Thyroid gland (tissue), 4 donors: ENCODE measurements at regions not wholly inside any gene's neighbourhood (a gene's known extent, or its start where the extent isn't known, plus 50 kb on each side); places are given as distances from the start of the nearest gene placed in this dataset.
"Not testable (repeated sequence)": the region's sequence is repeated elsewhere in the genome, so short reads cannot be mapped to it uniquely, and the experiment has no call there.

Source experiments
- DNase-seq, 2 donors: peaks; one replicate each; pipeline ENCODE4 v3.0.0-alpha.2; 2019
- H3K27ac ChIP-seq, 3 donors: fragments of 200-600 bp; sonication (generic); 1 replicate in 2 of 3; 2 replicates in 1 of 3; pipeline ENCODE4 v1.5.1; 2016 to 2019; ENCODE audit warnings: mild to moderate bottlenecking in 1 of 3, moderate library complexity in 1 of 3
- H3K27me3 ChIP-seq: fragments of 200-600 bp; sonication (generic); one replicate; pipeline ENCODE4 v1.5.1; 2019
- H3K36me3 ChIP-seq, 2 donors: fragments of 200-600 bp; sonication (generic); one replicate each; pipeline ENCODE4 v1.5.1; 2016 to 2019
- H3K4me1 ChIP-seq, 2 donors: fragments of 200-600 bp; sonication (generic); one replicate each; pipeline ENCODE4 v1.5.1; 2017 to 2019
- H3K4me3 ChIP-seq, 3 donors: fragments of 200-600 bp; sonication (generic); replicated peaks in 1 of 3; 1 replicate in 2 of 3; 2 replicates in 1 of 3; pipeline ENCODE4 v1.5.1; 2016; ENCODE audit warnings: mild to moderate bottlenecking in 1 of 3
- H3K9me3 ChIP-seq: fragments of 200-600 bp; sonication (generic); one replicate; pipeline ENCODE4 v1.5.1; 2017
- CTCF ChIP-seq, 6 experiments: fragments of 200-600 bp in 3 of 6; fragments of 450-650 bp in 3 of 6; sonication (generic) in 3 of 6; IDR thresholded peaks; one replicate each; pipeline ENCODE4 v1.5.1; 2016 to 2019; ENCODE audit warnings: antibody characterized with exemption in 6 of 6, mild to moderate bottlenecking in 2 of 6, inconsistent platforms in 1 of 6, moderate library complexity in 1 of 6
- POLR2A ChIP-seq, 2 donors: fragments of 450-650 bp; IDR thresholded peaks; one replicate each; pipeline ENCODE4 v1.6.1; 2017; ENCODE audit warnings: antibody characterized with exemption in 2 of 2, mild to moderate bottlenecking in 2 of 2, moderate library complexity in 1 of 2
- WGBS, 2 donors: methylation state at CpG; one replicate each; pipeline ENCODE4 v1.1.5; 2017; 5-methylcytosine and 5-hydroxymethylcytosine counted together
- intact Hi-C: fragments of 100-400 bp; cut with DNase I; formaldehyde crosslinking; loops from one replicate; pipeline ENCODE4 v1.15.1; 2023

GRCh38 chr3:78096488-78097255, 1056.8 kb downstream of the ROBO2 start:
- intact Hi-C loops = no loop called here
- TF ChIP-seq CTCF (IDR thresholded peaks at IDR 0.05) (no peak), POLR2A (IDR thresholded peaks at IDR 0.05) (no peak)
- H3K4me1 ChIP-seq = no peaks in the 10 kb centered on the region

GRCh38 chr3:78098367-78098766, 1058.5 kb downstream of the ROBO2 start:
- TF ChIP-seq CTCF (IDR thresholded peaks at IDR 0.05) = no peak
- no peak for TF ChIP-seq POLR2A (IDR thresholded peaks at IDR 0.05)
- 95 to 96% methylated on average over 2 of the region's 2 CpGs for WGBS, 2 donors
- intact Hi-C loops = no loop called here

More at GRCh38 chr3:78096488-78097255, 1056.8 kb downstream of the ROBO2 start:
- Histone ChIP-seq H3K4me3 (no peak overlapping the region), H3K9me3 (no peaks in the 10 kb centered on the region), H3K27ac (no peak overlapping the region), H3K27me3 (no peaks in the 10 kb centered on the region), H3K36me3 (no peaks in the 10 kb centered on the region)
- no peak for DNase-seq

GRCh38 chr3:78101384-78101783, 1061.5 kb downstream of the ROBO2 start:
- intact Hi-C loops = no loop called here
- Histone ChIP-seq H3K27ac (no peak overlapping the region), H3K4me3 (no peak overlapping the region), H3K4me1 (no peaks in the 10 kb centered on the region), H3K36me3 (no peaks in the 10 kb centered on the region), H3K9me3 (no peaks in the 10 kb centered on the region), H3K27me3 (no peaks in the 10 kb centered on the region)
- no peak for TF ChIP-seq CTCF (IDR thresholded peaks at IDR 0.05)
- no peak for TF ChIP-seq POLR2A (IDR thresholded peaks at IDR 0.05)
- no peak for DNase-seq
- WGBS, 2 donors = 66 to 71% methylated on average over 3 of the region's 3 CpGs

More at GRCh38 chr3:78098367-78098766, 1058.5 kb downstream of the ROBO2 start:
- DNase-seq = no peak
- Histone ChIP-seq H3K27ac (no peak overlapping the region), H3K27me3 (no peaks in the 10 kb centered on the region), H3K9me3 (no peaks in the 10 kb centered on the region), H3K4me3 (no peak overlapping the region), H3K36me3 (no peaks in the 10 kb centered on the region), H3K4me1 (no peaks in the 10 kb centered on the region)

GRCh38 chr3:78108269-78108961, 1068.5 kb downstream of the ROBO2 start:
- H3K27ac ChIP-seq, H3K27me3 ChIP-seq, DNase-seq, H3K9me3 ChIP-seq, H3K36me3 ChIP-seq, intact Hi-C loops, H3K4me3 ChIP-seq, H3K4me1 ChIP-seq: not testable (repeated sequence)
- WGBS, 2 donors = 96 to 97% methylated on average over 6 to 17 of the region's 31 CpGs

- Histone ChIP-seq H3K27me3 (no peaks in the 10 kb centered on the region), H3K36me3 (no peaks in the 10 kb centered on the region), H3K27ac (no peak overlapping the region), H3K4me3 (no peak overlapping the region), H3K9me3 (no peaks in the 10 kb centered on the region), H3K4me1 (no peaks in the 10 kb centered on the region)
- 92 to 94% methylated on average over 5 of the region's 5 CpGs for WGBS, 2 donors
- intact Hi-C loops = no loop called here
- no peak for DNase-seq
- no peak for TF ChIP-seq CTCF (IDR thresholded peaks at IDR 0.05)
- TF ChIP-seq POLR2A (IDR thresholded peaks at IDR 0.05) = no peak
Observed at GRCh38 chr3:78112291-78113010, 1072.6 kb downstream of the ROBO2 start.
